ENCODE measurements at regions not wholly inside any gene's neighbourhood (a gene's known extent, or its start where the extent isn't known, plus 50 kb on each side); places are given as distances from the start of the nearest gene placed in this dataset.
A peak's percentile ranks its signal among the peaks of the same experiment; 100 is the strongest.

DNA sequence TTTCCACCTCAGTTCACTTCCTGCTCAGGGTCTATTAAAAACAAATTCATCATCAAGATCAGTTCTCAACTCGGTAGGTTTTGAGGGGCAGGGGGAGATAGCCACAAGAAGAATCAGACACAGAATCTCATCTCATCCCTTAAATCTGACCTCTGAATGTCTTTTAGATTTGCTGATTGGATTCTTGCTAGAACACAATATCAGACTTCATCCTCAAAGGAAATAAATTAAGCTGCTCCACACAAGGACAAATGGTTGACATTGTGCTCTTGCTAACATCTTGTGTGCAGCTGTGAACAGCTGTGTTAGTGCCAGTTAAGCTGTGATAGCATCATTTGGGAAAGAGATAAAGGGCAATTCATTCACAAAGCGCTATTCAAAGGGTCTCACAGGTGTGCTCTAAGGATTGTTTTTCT, 184.0 kb upstream of the ADAMTS9 start:
- H3K36me3 ChIP-seq = no peaks in the 10 kb centered on the region

GRCh38 chr3:64870876-64871646, 183.3 kb upstream of the ADAMTS9 start:
- Histone ChIP-seq H3K9me3 (replicated peaks) (no peaks in the 10 kb centered on the region), H3K36me3 (no peaks in the 10 kb centered on the region), H3K4me3 (no peak overlapping the region), H3K4me1 (replicated peaks) (no peaks in the 10 kb centered on the region), H3K27ac (no peak overlapping the region), H3K27me3 (replicated peaks) (no peaks in the 10 kb centered on the region)
- no peak for DNase-seq (ENCODE audit: low read depth in 1 of 2, low spot score in 2 of 2)

More for the DNA sequence above, 184.0 kb upstream of the ADAMTS9 start:
- Histone ChIP-seq H3K27me3 (replicated peaks) (no peaks in the 10 kb centered on the region), H3K27ac (no peak overlapping the region), H3K4me3 (no peak overlapping the region), H3K4me1 (replicated peaks) (no peaks in the 10 kb centered on the region), H3K9me3 (replicated peaks) (no peaks in the 10 kb centered on the region)
- DNase-seq (ENCODE audit: low read depth in 1 of 2, low spot score in 2 of 2) = no peak

- H3K4me3 ChIP-seq = no peak overlapping the region
- H3K36me3 ChIP-seq = no peaks in the 10 kb centered on the region
- no peaks in the 10 kb centered on the region for H3K9me3 ChIP-seq (replicated peaks)
- H3K4me1 ChIP-seq (replicated peaks) = no peaks in the 10 kb centered on the region
- H3K27ac ChIP-seq = no peak overlapping the region
- DNase-seq (ENCODE audit: low read depth in 1 of 2, low spot score in 2 of 2) = no peak
- no peaks in the 10 kb centered on the region for H3K27me3 ChIP-seq (replicated peaks)
These were observed 179.4 kb upstream of the ADAMTS9 start for GRCh38 chr3:64867224-64867623.

- Histone ChIP-seq H3K27me3 (replicated peaks) (no peaks in the 10 kb centered on the region), H3K27ac (no peak overlapping the region), H3K4me3 (no peak overlapping the region), H3K36me3 (no peaks in the 10 kb centered on the region), H3K9me3 (replicated peaks) (no peaks in the 10 kb centered on the region), H3K4me1 (replicated peaks) (no peaks in the 10 kb centered on the region)
- DNase-seq (ENCODE audit: low read depth in 1 of 2, low spot score in 2 of 2) = no peak
These were observed 178.2 kb upstream of the ADAMTS9 start for GRCh38 chr3:64865839-64866570.

- Histone ChIP-seq H3K9me3 (replicated peaks) (no peaks in the 10 kb centered on the region), H3K4me3 (no peak overlapping the region), H3K36me3 (no peaks in the 10 kb centered on the region), H3K4me1 (replicated peaks) (no peaks in the 10 kb centered on the region; the same call in 1 of the 2 replicates), H3K27me3 (replicated peaks) (no peaks in the 10 kb centered on the region), H3K27ac (no peak overlapping the region)
- no peak for DNase-seq (ENCODE audit: low read depth in 1 of 2, low spot score in 2 of 2)
These were observed 175.7 kb upstream of the ADAMTS9 start for GRCh38 chr3:64863226-64864212.

DNA sequence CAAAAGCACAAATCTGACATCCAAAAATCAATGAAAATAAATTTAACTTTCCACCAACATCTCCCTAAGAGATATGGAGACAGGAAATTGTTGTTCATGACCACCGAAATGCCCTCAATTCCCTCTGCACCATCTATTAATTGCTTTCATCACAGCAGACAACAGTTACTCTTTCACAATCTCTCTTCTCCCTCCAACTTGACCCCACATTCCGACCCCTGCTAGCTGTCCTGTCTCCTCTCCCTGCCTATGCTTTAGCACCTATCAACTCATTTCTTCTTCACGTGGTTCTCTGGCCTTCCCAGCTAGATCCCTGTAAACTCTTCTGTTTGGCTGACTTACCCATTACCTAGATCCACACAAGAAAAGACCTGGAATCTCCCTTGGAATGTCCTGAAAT, 173.9 kb upstream of the ADAMTS9 start:
- Histone ChIP-seq H3K27me3 (replicated peaks) (no peaks in the 10 kb centered on the region), H3K27ac (no peak overlapping the region), H3K36me3 (no peaks in the 10 kb centered on the region), H3K9me3 (replicated peaks) (no peaks in the 10 kb centered on the region), H3K4me3 (no peak overlapping the region), H3K4me1 (replicated peaks) (no peaks in the 10 kb centered on the region; the same call in 1 of the 2 replicates)
- no peak for DNase-seq (ENCODE audit: low read depth in 1 of 2, low spot score in 2 of 2)

GRCh38 chr3:64860536-64860870, 172.7 kb upstream of the ADAMTS9 start:
- no peak overlapping the region for H3K4me3 ChIP-seq
- no peaks in the 10 kb centered on the region for H3K36me3 ChIP-seq
- DNase-seq (ENCODE audit: low read depth in 1 of 2, low spot score in 2 of 2) = no peak
- H3K27ac ChIP-seq = no peak overlapping the region
- H3K27me3 ChIP-seq (replicated peaks) = no peaks in the 10 kb centered on the region
- H3K4me1 ChIP-seq (replicated peaks) = no peaks in the 10 kb centered on the region; the same call in 1 of the 2 replicates
- H3K9me3 ChIP-seq (replicated peaks) = no peaks in the 10 kb centered on the region

DNA sequence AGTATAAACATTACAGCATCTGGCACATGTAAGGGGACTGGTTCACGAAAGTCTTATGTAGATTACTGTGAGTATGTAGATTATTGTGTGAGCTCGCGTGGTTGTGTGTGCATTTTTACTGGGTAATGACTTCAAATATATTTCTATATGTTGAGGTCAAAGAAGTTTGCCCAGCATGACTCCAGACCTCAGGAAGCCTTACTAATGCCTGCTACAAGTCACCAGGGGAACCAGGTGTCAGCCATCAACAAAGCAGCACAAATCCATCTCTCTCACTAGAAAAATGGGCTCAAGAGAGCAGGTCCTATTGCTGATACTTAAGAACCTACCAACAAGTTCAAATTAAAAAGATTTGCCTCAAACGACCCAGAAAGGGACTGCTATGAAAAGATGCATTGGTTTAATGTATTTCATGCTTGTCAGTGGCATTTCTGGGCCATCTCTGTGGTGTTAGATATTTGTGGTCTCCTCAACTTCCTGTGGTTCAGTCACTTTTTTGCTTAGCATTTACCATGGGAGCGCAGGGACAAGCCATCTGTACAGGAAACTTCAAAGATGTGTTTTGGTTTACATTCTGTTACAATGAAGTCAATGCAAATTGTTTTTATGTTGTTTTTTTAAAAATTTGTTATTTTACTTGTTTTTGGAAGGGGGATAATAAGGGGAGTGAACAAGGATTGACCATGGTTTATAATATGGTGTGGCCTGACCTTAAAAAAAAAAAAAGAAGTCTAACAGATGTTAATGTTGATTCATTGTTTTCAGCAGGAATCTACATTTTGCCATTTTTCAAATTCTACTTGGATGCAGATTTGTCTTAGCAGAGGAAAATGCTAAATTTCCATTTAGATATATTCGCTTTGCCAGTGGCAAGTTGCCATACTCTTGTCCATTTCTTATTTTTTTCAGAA, 172.1 kb upstream of the ADAMTS9 start:
- H3K27me3 ChIP-seq (replicated peaks) = no peaks in the 10 kb centered on the region
- H3K27ac ChIP-seq = no peak overlapping the region
- no peaks in the 10 kb centered on the region for H3K36me3 ChIP-seq
- peak in 1 of 2 experiments; percentile 37 for DNase-seq (ENCODE audit: low read depth in 1 of 2, low spot score in 2 of 2)
- H3K9me3 ChIP-seq (replicated peaks) = no peaks in the 10 kb centered on the region
- H3K4me1 ChIP-seq (replicated peaks) = no peaks in the 10 kb centered on the region; the same call in 1 of the 2 replicates
- H3K4me3 ChIP-seq = no peak overlapping the region

GRCh38 chr3:64856977-64857516, 169.2 kb upstream of the ADAMTS9 start:
- no peak for DNase-seq (ENCODE audit: low read depth in 1 of 2, low spot score in 2 of 2)
- H3K4me1 ChIP-seq (replicated peaks) = no peaks in the 10 kb centered on the region; the same call in 1 of the 2 replicates
- no peak overlapping the region for H3K27ac ChIP-seq
- no peak overlapping the region for H3K4me3 ChIP-seq
- no peaks in the 10 kb centered on the region for H3K9me3 ChIP-seq (replicated peaks)
- no peaks in the 10 kb centered on the region for H3K27me3 ChIP-seq (replicated peaks)
- H3K36me3 ChIP-seq = no peaks in the 10 kb centered on the region

GRCh38 chr3:64856106-64856505, 168.3 kb upstream of the ADAMTS9 start:
- Histone ChIP-seq H3K4me3 (no peak overlapping the region), H3K27ac (no peak overlapping the region), H3K36me3 (no peaks in the 10 kb centered on the region), H3K27me3 (replicated peaks) (no peaks in the 10 kb centered on the region), H3K4me1 (replicated peaks) (no peaks in the 10 kb centered on the region; the same call in 1 of the 2 replicates), H3K9me3 (replicated peaks) (no peaks in the 10 kb centered on the region)
- no peak for DNase-seq (ENCODE audit: low read depth in 1 of 2, low spot score in 2 of 2)

GRCh38 chr3:64853456-64853855, 165.7 kb upstream of the ADAMTS9 start:
- Histone ChIP-seq H3K4me1 (replicated peaks) (no peaks in the 10 kb centered on the region), H3K27ac (no peak overlapping the region), H3K9me3 (replicated peaks) (no peaks in the 10 kb centered on the region), H3K36me3 (no peaks in the 10 kb centered on the region), H3K27me3 (replicated peaks) (no peaks in the 10 kb centered on the region), H3K4me3 (no peak overlapping the region)
- no peak for DNase-seq (ENCODE audit: low read depth in 1 of 2, low spot score in 2 of 2)

DNA sequence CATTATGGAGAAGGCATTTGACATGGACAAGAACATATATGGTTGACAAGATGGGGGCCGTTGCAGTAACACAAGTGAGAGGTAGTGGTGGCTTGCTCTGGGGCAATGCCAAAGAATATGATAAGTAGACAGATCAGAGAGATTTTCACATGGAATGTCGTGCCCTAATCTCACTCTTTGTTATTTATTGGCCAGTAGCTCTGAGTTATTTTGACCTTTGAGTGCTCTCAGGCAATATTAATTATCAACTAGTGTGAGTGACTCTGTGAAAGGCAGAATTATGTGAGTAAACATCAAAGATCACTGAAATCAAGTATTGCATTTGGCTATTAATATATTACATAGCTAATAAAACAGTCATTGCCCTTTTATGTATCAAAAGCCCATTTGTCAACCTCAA, 164.9 kb upstream of the ADAMTS9 start:
- no peaks in the 10 kb centered on the region for H3K27me3 ChIP-seq (replicated peaks)
- H3K4me3 ChIP-seq = no peak overlapping the region
- H3K36me3 ChIP-seq = no peaks in the 10 kb centered on the region
- DNase-seq (ENCODE audit: low read depth in 1 of 2, low spot score in 2 of 2) = no peak
- H3K9me3 ChIP-seq (replicated peaks) = no peaks in the 10 kb centered on the region
- H3K4me1 ChIP-seq (replicated peaks) = no peaks in the 10 kb centered on the region
- H3K27ac ChIP-seq = no peak overlapping the region

Data from SJSA1 (cell line).